ENCODE measurements at regions not wholly inside any gene's neighbourhood (a gene's known extent, or its start where the extent isn't known, plus 50 kb on each side); places are given as distances from the start of the nearest gene placed in this dataset.
"Not testable (repeated sequence)": the region's sequence is repeated elsewhere in the genome, so short reads cannot be mapped to it uniquely, and the experiment has no call there.

GRCh38 chr2:88396209-88396608 is 56.3 kb downstream of the FOXI3 start:
- peaks cover 4% of the 10 kb centered on the region for H3K27me3 ChIP-seq
- no peak overlapping the region for H3K27ac ChIP-seq
- H3K4me3 ChIP-seq = no peak overlapping the region
- no peaks in the 10 kb centered on the region for H3K36me3 ChIP-seq
- ATAC-seq = no peak
- no peaks in the 10 kb centered on the region for H3K4me1 ChIP-seq
- no peaks in the 10 kb centered on the region for H3K9me3 ChIP-seq
- WGBS, 2 donors (ENCODE audit: low coverage in 1 of 2) = 86 to 90% methylated on average over 4 of the region's 4 CpGs
- no peak for TF ChIP-seq POLR2AphosphoS5 (IDR thresholded peaks at IDR 0.05)
- no peak for TF ChIP-seq EP300 (IDR thresholded peaks at IDR 0.05)
- TF ChIP-seq, protein P1, sequence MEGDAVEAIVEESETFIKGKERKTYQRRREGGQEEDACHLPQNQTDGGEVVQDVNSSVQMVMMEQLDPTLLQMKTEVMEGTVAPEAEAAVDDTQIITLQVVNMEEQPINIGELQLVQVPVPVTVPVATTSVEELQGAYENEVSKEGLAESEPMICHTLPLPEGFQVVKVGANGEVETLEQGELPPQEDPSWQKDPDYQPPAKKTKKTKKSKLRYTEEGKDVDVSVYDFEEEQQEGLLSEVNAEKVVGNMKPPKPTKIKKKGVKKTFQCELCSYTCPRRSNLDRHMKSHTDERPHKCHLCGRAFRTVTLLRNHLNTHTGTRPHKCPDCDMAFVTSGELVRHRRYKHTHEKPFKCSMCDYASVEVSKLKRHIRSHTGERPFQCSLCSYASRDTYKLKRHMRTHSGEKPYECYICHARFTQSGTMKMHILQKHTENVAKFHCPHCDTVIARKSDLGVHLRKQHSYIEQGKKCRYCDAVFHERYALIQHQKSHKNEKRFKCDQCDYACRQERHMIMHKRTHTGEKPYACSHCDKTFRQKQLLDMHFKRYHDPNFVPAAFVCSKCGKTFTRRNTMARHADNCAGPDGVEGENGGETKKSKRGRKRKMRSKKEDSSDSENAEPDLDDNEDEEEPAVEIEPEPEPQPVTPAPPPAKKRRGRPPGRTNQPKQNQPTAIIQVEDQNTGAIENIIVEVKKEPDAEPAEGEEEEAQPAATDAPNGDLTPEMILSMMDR (IDR thresholded peaks at IDR 0.05) = no peak
- no peak for TF ChIP-seq POLR2A (IDR thresholded peaks at IDR 0.05)

DNA sequence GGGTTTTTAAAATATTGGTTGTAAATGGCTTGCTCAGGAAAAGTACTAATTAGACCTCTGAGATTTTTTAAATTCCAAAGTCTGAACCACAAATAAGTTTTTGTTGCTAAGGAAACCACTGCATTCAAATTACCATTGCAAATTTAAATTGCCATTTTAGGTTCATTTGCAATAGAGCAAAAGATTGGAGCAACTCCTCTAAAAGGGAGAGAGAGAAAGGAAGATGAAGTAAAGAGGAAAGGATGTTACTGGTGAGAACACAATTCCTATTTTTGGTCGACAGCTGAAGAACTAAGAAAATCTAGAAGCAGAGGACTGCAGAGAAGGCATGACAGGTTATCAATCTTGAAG is 74.9 kb downstream of the FOXI3 start:
- Histone ChIP-seq H3K27me3 (peaks cover 4% of the 10 kb centered on the region), H3K9me3 (peaks cover 0 to 11% (median 0%) of the 10 kb centered on the region in 3 donors), H3K27ac (no peak overlapping the region), H3K4me1 (no peaks in the 10 kb centered on the region), H3K4me3 (no peak overlapping the region), H3K36me3 (no peaks in the 10 kb centered on the region)
- WGBS, 2 donors (ENCODE audit: low coverage in 1 of 2) = 4 to 20% methylated on average over 1 of the region's 1 CpG
- no peak for ATAC-seq
- TF ChIP-seq, protein P1 (IDR thresholded peaks at IDR 0.05) = no peak
- TF ChIP-seq POLR2AphosphoS5 (IDR thresholded peaks at IDR 0.05) = no peak
- no peak for TF ChIP-seq POLR2A (IDR thresholded peaks at IDR 0.05)
- no peak for TF ChIP-seq EP300 (IDR thresholded peaks at IDR 0.05)

GRCh38 chr2:88372042-88372441 is 80.5 kb downstream of the FOXI3 start:
- no peaks in the 10 kb centered on the region for H3K36me3 ChIP-seq
- H3K27ac ChIP-seq = no peak overlapping the region
- TF ChIP-seq POLR2AphosphoS5 (IDR thresholded peaks at IDR 0.05) = no peak
- TF ChIP-seq, protein P1 (IDR thresholded peaks at IDR 0.05) = no peak
- TF ChIP-seq POLR2A (IDR thresholded peaks at IDR 0.05) = no peak
- TF ChIP-seq EP300 (IDR thresholded peaks at IDR 0.05) = no peak
- 68 to 69% methylated on average over 2 to 3 of the region's 3 CpGs for WGBS, 2 donors (ENCODE audit: low coverage in 1 of 2)
- H3K4me1 ChIP-seq = no peaks in the 10 kb centered on the region
- peaks cover 4% of the 10 kb centered on the region for H3K27me3 ChIP-seq
- H3K9me3 ChIP-seq = peaks cover 0 to 11% (median 0%) of the 10 kb centered on the region in 3 donors
- H3K4me3 ChIP-seq = no peak overlapping the region
- no peak for ATAC-seq

GRCh38 chr2:88365408-88365807 is 87.1 kb downstream of the FOXI3 start:
- ATAC-seq, H3K36me3 ChIP-seq, H3K27me3 ChIP-seq, H3K27ac ChIP-seq, H3K4me3 ChIP-seq, H3K4me1 ChIP-seq, H3K9me3 ChIP-seq: not testable (repeated sequence)
- 90 to 94% methylated on average over 4 to 11 of the region's 11 CpGs for WGBS, 2 donors (ENCODE audit: low coverage in 1 of 2)

DNA sequence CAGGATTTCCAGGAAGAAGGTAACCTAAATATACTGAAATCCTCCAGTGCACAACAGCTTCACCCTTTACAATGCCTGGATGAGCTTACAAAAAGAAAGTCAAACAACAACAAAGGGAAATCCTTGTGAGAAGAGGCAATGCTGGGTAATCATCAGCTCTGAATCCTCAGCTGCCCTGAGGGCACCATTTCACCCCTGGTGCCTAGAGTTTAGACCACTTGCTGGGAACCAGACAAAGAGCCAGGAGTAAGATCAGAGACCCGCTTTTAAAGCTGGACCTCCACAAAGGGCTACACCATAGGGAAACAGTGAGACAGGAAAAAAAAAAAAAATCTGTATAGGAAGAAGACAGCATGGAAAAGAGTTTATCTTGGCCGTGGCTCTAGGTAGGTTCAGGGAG is 97.0 kb downstream of the FOXI3 start:
- WGBS, 2 donors (ENCODE audit: low coverage in 1 of 2) = 41 to 49% methylated on average over 2 of the region's 2 CpGs
- H3K27me3 ChIP-seq = peaks cover 32% of the 10 kb centered on the region
- ATAC-seq = no peak
- no peak for TF ChIP-seq EP300 (IDR thresholded peaks at IDR 0.05)
- TF ChIP-seq, protein P1 (IDR thresholded peaks at IDR 0.05) = no peak
- no peak for TF ChIP-seq POLR2AphosphoS5 (IDR thresholded peaks at IDR 0.05)
- TF ChIP-seq POLR2A (IDR thresholded peaks at IDR 0.05) = no peak
- peaks cover 0 to 6% (median 0%) of the 10 kb centered on the region in 3 donors for H3K4me1 ChIP-seq
- H3K9me3 ChIP-seq = peaks cover 0 to 5% (median 0%) of the 10 kb centered on the region in 3 donors
- H3K36me3 ChIP-seq = no peaks in the 10 kb centered on the region
- H3K27ac ChIP-seq = no peak overlapping the region
- H3K4me3 ChIP-seq = no peak overlapping the region

Data from gastroesophageal sphincter (tissue), 4 donors.